Fibroblast of skin of scalp (primary cell): ENCODE measurements at regions not wholly inside any gene's neighbourhood (a gene's known extent, or its start where the extent isn't known, plus 50 kb on each side); places are given as distances from the start of the nearest gene placed in this dataset.
A peak's percentile ranks its signal among the peaks of the same experiment; 100 is the strongest.

Source experiments
- DNase-seq: peaks from one replicate; pipeline ENCODE4 v3.0.0-alpha.2; 2013

GRCh38 chr18:5091741-5092140 lies 105.3 kb downstream of the AKAIN1 start:
- no peak for DNase-seq

GRCh38 chr18:5075297-5075696 lies 121.8 kb downstream of the AKAIN1 start:
- no peak for DNase-seq

- DNase-seq = peak; percentile 15
Observed at GRCh38 chr18:5073026-5073944, 123.8 kb downstream of the AKAIN1 start.

GRCh38 chr18:5068851-5069250 lies 128.2 kb downstream of the AKAIN1 start:
- DNase-seq = no peak

GRCh38 chr18:5066380-5066977 lies 130.6 kb downstream of the AKAIN1 start:
- no peak for DNase-seq

- DNase-seq = no peak
Observed at GRCh38 chr18:5065615-5066014, 131.4 kb downstream of the AKAIN1 start.

- DNase-seq = no peak
Observed at GRCh38 chr18:5064841-5065370, 132.2 kb downstream of the AKAIN1 start.

- no peak for DNase-seq
Observed at GRCh38 chr18:5061785-5062184, 135.3 kb downstream of the AKAIN1 start.

GRCh38 chr18:5060543-5060942 lies 136.5 kb downstream of the AKAIN1 start:
- no peak for DNase-seq

- DNase-seq = no peak
Observed at GRCh38 chr18:5059696-5060032, 137.4 kb downstream of the AKAIN1 start.

- DNase-seq = no peak
Observed at GRCh38 chr18:5058768-5059695, 138.0 kb downstream of the AKAIN1 start.

- DNase-seq = peak; percentile 49
Observed at GRCh38 chr18:5057386-5058348, 139.4 kb downstream of the AKAIN1 start.

GRCh38 chr18:5052491-5052890 lies 144.6 kb downstream of the AKAIN1 start:
- DNase-seq = no peak

GRCh38 chr18:5051207-5051606 lies 145.8 kb downstream of the AKAIN1 start:
- DNase-seq = no peak

- no peak for DNase-seq
Observed at GRCh38 chr18:5049124-5049523, 147.9 kb downstream of the AKAIN1 start.

- no peak for DNase-seq
Observed at GRCh38 chr18:5040476-5040875, 156.6 kb downstream of the AKAIN1 start.

GRCh38 chr18:5036523-5036922 lies 160.5 kb downstream of the AKAIN1 start:
- DNase-seq = no peak

GRCh38 chr18:5031216-5031615 lies 165.8 kb downstream of the AKAIN1 start:
- no peak for DNase-seq

GRCh38 chr18:5030636-5031035 lies 166.4 kb downstream of the AKAIN1 start:
- DNase-seq = no peak

GRCh38 chr18:5029592-5029991 lies 167.5 kb downstream of the AKAIN1 start:
- no peak for DNase-seq

GRCh38 chr18:5024741-5025140 lies 172.3 kb downstream of the AKAIN1 start:
- DNase-seq = no peak

GRCh38 chr18:5021558-5021957 lies 175.5 kb downstream of the AKAIN1 start:
- no peak for DNase-seq
